Lung (tissue), 11 donors: ENCODE measurements at regions not wholly inside any gene's neighbourhood (a gene's known extent, or its start where the extent isn't known, plus 50 kb on each side); places are given as distances from the start of the nearest gene placed in this dataset.
A peak's percentile ranks its signal among the peaks of the same experiment; 100 is the strongest.

Experiments used
- ATAC-seq: fragments of 200-7000 bp; cut with Tn5 transposase; one replicate; pipeline ENCODE4 v1.9.1; 2020; ENCODE audit warnings: moderate number of reproducible peaks; ENCODE audit not compliant: insufficient read depth, low FRiP score
- DNase-seq, 3 donors: peaks; one replicate each; pipeline ENCODE4 v3.0.0-alpha.2; 2013 to 2017
- H3K27ac ChIP-seq, 2 donors: one replicate each; pipeline ENCODE4 v1.5.1; 2013; ENCODE audit warnings: mild to moderate bottlenecking in 2 of 2, moderate library complexity in 2 of 2, control low read depth in 1 of 2, inconsistent platforms in 1 of 2, low read depth in 1 of 2, low read length in 1 of 2
- H3K27me3 ChIP-seq, 3 donors: one replicate each; pipeline ENCODE4 v1.5.1; 2013; ENCODE audit warnings: low read length in 2 of 3; ENCODE audit not compliant: control insufficient read depth in 3 of 3, insufficient read depth in 3 of 3
- H3K36me3 ChIP-seq, 4 donors: one replicate each; pipeline ENCODE4 v1.5.1; 2013; ENCODE audit warnings: low read length in 4 of 4, mild to moderate bottlenecking in 1 of 4, moderate library complexity in 1 of 4; ENCODE audit not compliant: control insufficient read depth in 4 of 4, insufficient read depth in 4 of 4
- H3K4me1 ChIP-seq, 5 donors: one replicate each; pipeline ENCODE4 v1.5.1; 2013; ENCODE audit warnings: low read length in 5 of 5, mild to moderate bottlenecking in 2 of 5, moderate library complexity in 1 of 5; ENCODE audit not compliant: control insufficient read depth in 5 of 5, insufficient read depth in 5 of 5
- H3K4me3 ChIP-seq: one replicate; pipeline ENCODE4 v1.5.1; 2013; ENCODE audit warnings: mild to moderate bottlenecking, control low read depth, moderate library complexity
- H3K9ac ChIP-seq, 2 donors: one replicate each; pipeline ENCODE4 v1.5.1; 2013; ENCODE audit warnings: low read length in 2 of 2, control low read depth in 1 of 2; ENCODE audit not compliant: insufficient read depth in 1 of 2
- H3K9me3 ChIP-seq, 4 donors: one replicate each; pipeline ENCODE4 v1.5.1; 2013; ENCODE audit warnings: low read length in 3 of 4, mild to moderate bottlenecking in 1 of 4, moderate library complexity in 1 of 4; ENCODE audit not compliant: control insufficient read depth in 4 of 4, insufficient read depth in 3 of 4
- WGBS, 2 donors: extraction: QIAGEN DNeasy Blood & Tissue Kit; methylation state at CpG; one replicate each; pipeline ENCODE4 v1.1.7; 2013; 5-methylcytosine and 5-hydroxymethylcytosine counted together
- TF ChIP-seq, protein P1 (sequence below): IDR thresholded peaks from 2 replicates; pipeline ENCODE4 v1.5.1; 2012; ENCODE audit warnings: mild to moderate bottlenecking; ENCODE audit errors: control extremely low read depth, extremely low read depth
- donor health status: control.
- donor health status: control.
- donor health status: Bipolar disorder and iron deficiency.
- donor health status: healthy.
- donor health status: DM: yes; HTN: yes; CAD: no.

DNA sequence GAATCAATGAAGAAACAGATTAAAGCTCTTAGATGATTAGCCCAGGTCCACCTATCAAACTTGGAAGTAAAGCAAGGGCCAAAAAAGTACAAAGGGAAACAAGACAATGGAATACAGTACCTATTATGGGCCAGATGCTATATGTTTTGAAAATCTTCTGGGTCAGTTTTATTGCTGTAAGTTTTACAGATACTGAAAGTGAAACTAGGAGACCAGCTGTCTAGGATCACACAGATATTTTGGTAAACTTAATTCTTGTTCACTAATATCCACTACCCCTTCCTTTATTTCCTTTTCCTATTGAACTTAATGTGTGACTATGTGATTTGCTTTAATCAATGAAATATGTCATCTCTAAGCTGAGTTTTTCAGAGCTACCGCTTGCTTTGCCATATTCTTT is 505.4 kb upstream of the PITX2 start:
- Histone ChIP-seq H3K27ac (no peak overlapping the region), H3K36me3 (no peaks in the 10 kb centered on the region), H3K4me1 (no peaks in the 10 kb centered on the region), H3K9me3 (peaks cover 0 to 3% (median under 1%) of the 10 kb centered on the region in 4 donors), H3K9ac (no peak overlapping the region), H3K27me3 (no peaks in the 10 kb centered on the region), H3K4me3 (no peak overlapping the region)
- TF ChIP-seq, protein P1, sequence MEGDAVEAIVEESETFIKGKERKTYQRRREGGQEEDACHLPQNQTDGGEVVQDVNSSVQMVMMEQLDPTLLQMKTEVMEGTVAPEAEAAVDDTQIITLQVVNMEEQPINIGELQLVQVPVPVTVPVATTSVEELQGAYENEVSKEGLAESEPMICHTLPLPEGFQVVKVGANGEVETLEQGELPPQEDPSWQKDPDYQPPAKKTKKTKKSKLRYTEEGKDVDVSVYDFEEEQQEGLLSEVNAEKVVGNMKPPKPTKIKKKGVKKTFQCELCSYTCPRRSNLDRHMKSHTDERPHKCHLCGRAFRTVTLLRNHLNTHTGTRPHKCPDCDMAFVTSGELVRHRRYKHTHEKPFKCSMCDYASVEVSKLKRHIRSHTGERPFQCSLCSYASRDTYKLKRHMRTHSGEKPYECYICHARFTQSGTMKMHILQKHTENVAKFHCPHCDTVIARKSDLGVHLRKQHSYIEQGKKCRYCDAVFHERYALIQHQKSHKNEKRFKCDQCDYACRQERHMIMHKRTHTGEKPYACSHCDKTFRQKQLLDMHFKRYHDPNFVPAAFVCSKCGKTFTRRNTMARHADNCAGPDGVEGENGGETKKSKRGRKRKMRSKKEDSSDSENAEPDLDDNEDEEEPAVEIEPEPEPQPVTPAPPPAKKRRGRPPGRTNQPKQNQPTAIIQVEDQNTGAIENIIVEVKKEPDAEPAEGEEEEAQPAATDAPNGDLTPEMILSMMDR = no peak
- ATAC-seq = no peak
- 69 to 82% methylated on average over 1 of the region's 1 CpG for WGBS, 2 donors
- DNase-seq = peak in 2 of 3 donors; percentile 1 to 13

DNA sequence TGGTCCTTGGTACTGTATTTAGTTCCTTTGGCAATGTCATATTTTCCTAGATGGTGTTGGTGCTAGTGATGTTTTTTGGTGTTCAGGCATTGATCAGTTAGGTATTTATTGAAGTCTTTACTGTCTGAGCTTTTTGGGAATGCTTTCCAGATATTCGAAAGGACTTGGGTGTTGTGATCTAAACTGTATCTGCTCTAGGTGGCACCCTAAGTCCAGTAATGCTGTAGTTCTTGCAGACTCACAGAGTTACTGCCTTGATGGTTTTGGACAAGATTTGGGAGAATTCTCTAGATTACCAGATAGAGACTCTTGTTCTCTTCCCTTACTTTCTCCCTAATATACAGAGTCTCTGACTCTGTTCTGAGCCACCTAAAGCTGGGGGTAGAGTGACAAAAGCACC is 513.6 kb upstream of the PITX2 start:
- H3K4me1 ChIP-seq = no peaks in the 10 kb centered on the region
- H3K36me3 ChIP-seq = no peaks in the 10 kb centered on the region
- no peak overlapping the region for H3K4me3 ChIP-seq
- peaks cover 0 to 8% (median 0%) of the 10 kb centered on the region in 4 donors for H3K9me3 ChIP-seq
- H3K27me3 ChIP-seq = no peaks in the 10 kb centered on the region
- TF ChIP-seq, protein P1 = no peak
- no peak overlapping the region for H3K27ac ChIP-seq
- DNase-seq (peak in 1 of 3 donors; percentile 4), ATAC-seq (no peak)
- WGBS, 2 donors = 80 to 81% methylated on average over 1 of the region's 1 CpG
- H3K9ac ChIP-seq = no peak overlapping the region

DNA sequence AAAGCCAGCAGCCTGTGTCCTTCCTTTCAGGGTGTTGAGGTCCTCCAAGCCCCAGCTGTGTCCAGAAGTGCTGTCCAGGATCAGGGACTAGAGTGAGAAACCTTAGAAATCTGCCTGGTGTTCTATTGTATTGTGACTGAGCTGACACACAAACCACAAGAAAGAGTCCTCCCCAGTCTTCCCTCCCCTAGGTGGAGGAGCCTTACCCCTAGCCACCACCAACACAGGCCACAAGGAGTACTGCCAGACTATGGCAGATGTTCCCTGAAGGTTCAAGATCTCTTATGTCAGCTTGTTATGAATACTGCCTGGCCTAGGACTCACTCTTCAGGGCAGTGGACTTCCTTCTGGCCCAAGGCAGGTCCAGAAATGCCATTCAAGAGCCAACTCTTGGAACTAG is 514.1 kb upstream of the PITX2 start:
- H3K36me3 ChIP-seq = no peaks in the 10 kb centered on the region
- no peak overlapping the region for H3K27ac ChIP-seq
- ATAC-seq (no peak), DNase-seq (no peak)
- H3K4me1 ChIP-seq = no peaks in the 10 kb centered on the region
- H3K9me3 ChIP-seq = peaks cover 0 to 8% (median 0%) of the 10 kb centered on the region in 4 donors
- TF ChIP-seq, protein P1 = no peak
- H3K9ac ChIP-seq = no peak overlapping the region
- H3K4me3 ChIP-seq = no peak overlapping the region
- no peaks in the 10 kb centered on the region for H3K27me3 ChIP-seq

DNA sequence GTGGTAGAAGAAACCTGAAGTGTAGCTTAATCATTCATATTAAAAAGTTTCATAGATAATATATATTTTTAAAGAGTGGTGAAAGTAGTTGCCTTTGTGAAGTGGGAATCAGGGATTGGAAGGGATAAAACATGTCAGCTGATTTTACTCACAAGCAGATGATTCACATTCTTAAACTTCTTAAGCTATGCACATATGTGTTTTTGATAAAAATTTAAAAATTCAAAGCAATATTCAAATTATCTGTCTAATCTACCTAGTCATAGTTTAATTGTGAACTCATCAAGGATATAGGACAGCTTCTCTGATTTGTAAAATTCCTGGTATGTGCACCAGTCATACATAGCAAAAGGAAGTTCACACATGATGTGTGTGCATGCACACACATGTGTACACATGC is 520.6 kb upstream of the PITX2 start:
- Histone ChIP-seq H3K36me3 (no peaks in the 10 kb centered on the region), H3K9ac (no peak overlapping the region), H3K27me3 (no peaks in the 10 kb centered on the region), H3K4me3 (no peak overlapping the region), H3K9me3 (no peaks in the 10 kb centered on the region), H3K27ac (no peak overlapping the region), H3K4me1 (no peaks in the 10 kb centered on the region)
- ATAC-seq (no peak), DNase-seq (no peak)
- TF ChIP-seq, protein P1 = no peak
